Activated CD4-positive, alpha-beta T cell treated with anti-CD3 and anti-CD28 coated beads for 36 hours (primary cell): ENCODE measurements at regions not wholly inside any gene's neighbourhood (a gene's known extent, or its start where the extent isn't known, plus 50 kb on each side); places are given as distances from the start of the nearest gene placed in this dataset.

ENCODE experiments used
- ATAC-seq: fragments of 200-7000 bp; cut with Tn5 transposase; one replicate; pipeline ENCODE4 v1.10.0; 2021; ENCODE audit warnings: mild to moderate bottlenecking, moderate library complexity
- CTCF ChIA-PET: fragments of 350-600 bp; sonication (Branson Sonifier 250); formaldehyde crosslinking; loops from one replicate; lab custom pipeline; 2021; ENCODE audit warnings: antibody characterized with exemption; lab: Charles Lee
- POLR2A ChIA-PET: fragments of 350-600 bp; sonication (Branson Sonifier 250); formaldehyde crosslinking; loops from one replicate; lab custom pipeline; 2021; ENCODE audit warnings: antibody characterized with exemption, inconsistent platforms; lab: Charles Lee
- DNase-seq: peaks from one replicate; pipeline ENCODE4 v3.0.0-alpha.2; 2020
- H3K27ac Mint-ChIP-seq: one replicate; pipeline ENCODE4 v1.8.0; 2021; ENCODE audit warnings: mixed read lengths
- H3K27me3 Mint-ChIP-seq: one replicate; pipeline ENCODE4 v1.8.0; 2021; ENCODE audit warnings: mixed read lengths
- H3K36me3 Mint-ChIP-seq: one replicate; pipeline ENCODE4 v1.8.0; 2021; ENCODE audit warnings: low read depth, mixed read lengths
- H3K4me1 Mint-ChIP-seq: one replicate; pipeline ENCODE4 v1.8.0; 2021; ENCODE audit warnings: mixed read lengths
- H3K4me3 Mint-ChIP-seq: one replicate; pipeline ENCODE4 v1.8.0; 2021; ENCODE audit warnings: mild to moderate bottlenecking, moderate library complexity, mixed read lengths
- H3K9me3 Mint-ChIP-seq: one replicate; pipeline ENCODE4 v1.8.0; 2021; ENCODE audit warnings: low read depth, mixed read lengths
- intact Hi-C, 2 experiments: fragments of 100-400 bp; cut with DNase I in 1 of 2; cut with micrococcal nuclease in 1 of 2; formaldehyde crosslinking; loops; one replicate each; pipeline versions ENCODE4 v1.14.2 to v1.15.1; 2022 to 2024; cut with DNase I, micrococcal nuclease

DNA sequence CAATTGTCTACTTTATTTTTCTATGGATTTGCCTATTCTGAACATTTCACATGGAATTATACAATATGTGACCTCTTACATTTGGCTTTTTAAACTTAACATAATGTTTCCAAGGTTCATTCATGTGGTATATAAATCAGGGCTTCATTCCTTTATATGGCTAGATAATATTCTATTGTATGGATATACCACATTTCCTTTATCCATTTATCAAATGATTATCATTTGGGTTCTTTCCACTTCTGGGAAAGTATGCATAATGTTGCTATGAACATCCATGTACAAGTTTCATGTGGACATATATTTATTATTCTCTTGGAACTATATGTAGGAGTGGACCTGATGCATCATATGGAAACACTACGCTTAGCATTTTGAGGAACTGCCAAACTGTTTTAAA lies 99.7 kb upstream of the NCKAP5 start:
- Mint-ChIP-seq H3K36me3 (no peaks in the 10 kb centered on the region), H3K27ac (no peak overlapping the region), H3K4me3 (no peak overlapping the region), H3K27me3 (no peaks in the 10 kb centered on the region), H3K4me1 (no peaks in the 10 kb centered on the region), H3K9me3 (peaks cover 11% of the 10 kb centered on the region)
- CTCF ChIA-PET: no interaction called here
- ATAC-seq (no peak), DNase-seq (no peak)
- intact Hi-C loops: no loop called here
- POLR2A ChIA-PET: no interaction called here

DNA sequence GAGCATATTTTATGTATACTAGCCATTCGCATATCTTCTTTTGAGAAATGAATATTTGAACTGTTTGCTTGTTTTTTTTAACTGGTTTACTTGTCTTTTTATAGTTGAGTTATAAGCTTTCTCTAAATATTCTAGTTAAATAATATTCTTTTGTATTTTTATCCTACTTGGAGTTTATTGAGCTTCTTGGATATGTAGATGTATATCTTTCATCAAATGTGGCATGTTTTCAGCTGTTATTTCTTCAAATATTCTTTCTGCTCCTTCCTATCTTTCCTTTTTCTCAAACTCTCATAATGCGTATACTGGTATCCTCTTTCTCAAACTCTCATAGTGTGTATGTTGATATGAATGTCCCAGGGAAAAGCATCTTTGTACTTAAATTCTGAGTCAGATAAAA lies 100.3 kb upstream of the NCKAP5 start:
- Mint-ChIP-seq H3K36me3 (no peaks in the 10 kb centered on the region), H3K27me3 (no peaks in the 10 kb centered on the region), H3K4me1 (no peaks in the 10 kb centered on the region), H3K27ac (no peak overlapping the region), H3K4me3 (no peak overlapping the region), H3K9me3 (peaks cover 11% of the 10 kb centered on the region)
- ATAC-seq (no peak), DNase-seq (no peak)
- intact Hi-C loops: no loop called here
- ChIA-PET CTCF (interaction anchor here (0.6 kb wide), 1 partner anchor 219 kb away, joined by 3 read pairs; no protein-coding TSS in a partner anchor), POLR2A (no interaction called here)

DNA sequence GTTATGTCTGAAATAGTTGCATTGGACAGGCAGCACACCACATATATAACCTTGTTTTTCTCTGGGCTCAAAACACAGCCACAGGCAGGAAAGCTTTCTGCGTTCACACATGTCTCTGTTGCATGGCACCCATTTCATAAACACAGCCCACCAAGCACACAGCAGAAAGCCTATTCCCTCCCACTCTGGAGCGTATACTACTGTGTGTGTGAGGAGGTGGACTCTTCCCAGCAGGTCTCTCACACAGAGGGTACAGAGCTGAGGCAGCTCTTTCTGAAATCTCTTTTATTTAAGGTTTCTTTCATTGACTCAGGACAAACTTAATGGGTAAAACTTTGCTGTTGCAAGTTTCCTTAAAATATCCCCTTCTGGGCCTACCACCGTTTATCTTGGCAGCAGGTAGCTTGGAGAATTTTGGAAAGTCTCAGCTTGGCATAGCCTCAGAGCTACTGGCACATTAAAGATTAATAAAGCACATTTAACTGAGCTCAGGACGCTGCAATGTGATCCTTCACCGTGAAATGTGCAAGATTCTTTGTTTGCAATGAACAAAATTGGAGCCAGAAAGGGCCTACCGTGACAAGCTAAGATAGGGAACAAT lies 105.1 kb upstream of the NCKAP5 start:
- Mint-ChIP-seq H3K27me3 (peaks cover 5% of the 10 kb centered on the region), H3K4me1 (no peaks in the 10 kb centered on the region), H3K9me3 (peaks cover 7% of the 10 kb centered on the region), H3K27ac (no peak overlapping the region), H3K4me3 (no peak overlapping the region), H3K36me3 (no peaks in the 10 kb centered on the region)
- ATAC-seq (no peak), DNase-seq (no peak)
- CTCF ChIA-PET: no interaction called here
- POLR2A ChIA-PET: no interaction called here
- intact Hi-C loops: no loop called here

DNA sequence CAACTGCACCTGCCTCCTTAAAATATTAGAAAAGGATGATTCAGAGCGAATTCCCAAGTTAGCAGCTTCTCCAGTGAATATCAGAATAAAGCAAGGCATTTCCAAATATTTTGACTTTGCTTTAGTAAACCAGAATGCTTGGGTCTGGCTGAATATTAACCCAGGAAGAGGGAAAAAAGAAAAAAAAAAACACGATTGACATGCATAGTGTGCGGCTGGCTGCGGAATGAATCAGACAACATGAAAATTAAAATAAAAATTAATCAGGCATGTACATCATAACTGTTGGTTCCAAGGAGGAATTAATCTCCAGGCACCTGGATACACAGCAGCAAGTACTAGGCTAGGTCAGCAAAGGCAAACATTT lies 105.8 kb upstream of the NCKAP5 start:
- H3K27me3 Mint-ChIP-seq: peaks cover 5% of the 10 kb centered on the region
- intact Hi-C loops: no loop called here
- ATAC-seq: no peak
- H3K4me3 Mint-ChIP-seq: no peak overlapping the region
- no peaks in the 10 kb centered on the region for H3K4me1 Mint-ChIP-seq
- ChIA-PET POLR2A (no interaction called here), CTCF (no interaction called here)
- no peak for DNase-seq
- no peaks in the 10 kb centered on the region for H3K36me3 Mint-ChIP-seq
- H3K9me3 Mint-ChIP-seq: peaks cover 4% of the 10 kb centered on the region
- no peak overlapping the region for H3K27ac Mint-ChIP-seq

DNA sequence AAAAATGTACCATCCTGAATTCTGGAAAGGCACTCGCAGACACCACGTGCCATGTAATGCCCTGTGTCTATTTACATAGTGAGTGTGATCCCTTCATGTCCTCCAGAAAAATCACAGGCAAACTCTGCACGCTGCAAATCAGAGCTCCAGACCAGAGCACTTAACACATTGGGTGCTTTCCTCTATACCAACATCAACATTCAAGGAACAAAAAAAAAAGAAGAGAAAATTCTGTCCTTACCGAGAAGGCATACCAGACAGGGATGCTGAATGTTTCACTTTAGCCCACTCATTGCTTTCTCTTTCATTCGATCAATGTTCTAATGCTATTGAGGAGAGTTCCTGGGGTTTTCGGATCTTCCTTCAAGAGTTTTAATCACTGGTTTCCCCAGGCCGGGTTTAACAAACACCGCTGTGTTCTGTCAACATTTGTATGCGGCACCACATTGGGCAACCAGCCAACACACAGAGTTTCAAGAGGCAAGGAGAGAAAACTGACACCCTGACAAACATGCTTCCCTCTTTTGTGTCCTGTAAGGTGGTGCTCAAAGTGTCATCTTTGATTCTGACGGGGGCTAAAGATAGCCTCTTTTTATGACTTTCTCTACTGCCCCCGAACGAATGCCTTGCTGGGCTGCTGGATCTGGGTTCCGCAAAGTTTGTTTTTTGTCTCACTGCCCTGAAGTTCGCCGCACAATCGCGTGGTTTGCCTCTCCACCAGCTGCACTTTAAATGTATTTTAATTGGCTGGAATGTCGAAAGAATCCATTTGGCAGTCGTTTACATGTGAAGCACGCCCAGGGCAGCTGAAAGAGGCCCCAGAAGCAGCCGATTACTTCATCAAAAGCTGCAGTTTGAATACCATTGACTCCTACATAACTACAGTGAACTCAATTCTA lies 106.4 kb upstream of the NCKAP5 start:
- ATAC-seq (no peak), DNase-seq (no peak)
- Mint-ChIP-seq H3K4me1 (no peaks in the 10 kb centered on the region), H3K9me3 (peaks cover under 1% of the 10 kb centered on the region), H3K36me3 (no peaks in the 10 kb centered on the region), H3K27me3 (peaks cover 5% of the 10 kb centered on the region), H3K4me3 (no peak overlapping the region), H3K27ac (no peak overlapping the region)
- ChIA-PET CTCF (no interaction called here), POLR2A (no interaction called here)
- intact Hi-C loops: no loop called here

DNA sequence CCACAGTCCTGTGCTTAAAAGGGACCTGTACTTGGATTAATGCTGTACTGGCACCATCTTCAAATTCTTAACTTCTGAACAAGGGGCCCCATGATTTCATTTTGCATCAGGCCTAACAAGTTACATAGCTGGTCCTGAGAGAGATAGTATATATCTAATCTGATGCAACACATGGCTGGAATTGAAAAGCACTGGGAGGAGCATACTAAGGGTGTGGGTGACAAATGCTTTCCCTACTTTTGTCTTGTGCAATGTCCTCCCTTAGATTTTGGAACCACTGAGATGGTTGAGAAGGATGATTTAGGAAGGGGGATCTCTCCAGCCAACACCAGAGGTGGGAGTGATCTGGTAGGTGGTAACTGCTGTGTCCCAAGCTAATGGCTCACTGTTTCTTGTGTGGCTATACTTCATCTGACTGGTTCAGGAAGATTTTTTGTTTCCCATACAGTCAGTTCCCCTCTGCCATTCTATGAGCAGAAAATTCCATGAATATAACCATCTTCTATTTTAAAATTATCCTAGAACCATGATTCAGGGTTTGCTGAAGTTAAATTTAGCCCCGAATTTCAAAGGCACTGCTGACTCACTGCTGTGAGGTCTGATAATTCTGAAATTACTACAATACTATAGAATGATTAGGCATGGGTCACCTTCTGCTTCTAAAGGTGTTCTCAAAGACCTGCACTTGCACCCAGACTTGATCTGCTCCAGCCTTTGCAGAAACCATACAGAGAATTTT lies 108.3 kb upstream of the NCKAP5 start:
- ChIA-PET POLR2A (no interaction called here), CTCF (no interaction called here)
- no peaks in the 10 kb centered on the region for H3K36me3 Mint-ChIP-seq
- DNase-seq (no peak), ATAC-seq (no peak)
- H3K27ac Mint-ChIP-seq: no peak overlapping the region
- H3K4me1 Mint-ChIP-seq: no peaks in the 10 kb centered on the region
- H3K27me3 Mint-ChIP-seq: peaks cover 5% of the 10 kb centered on the region
- no peak overlapping the region for H3K4me3 Mint-ChIP-seq
- intact Hi-C loops: no loop called here
- no peaks in the 10 kb centered on the region for H3K9me3 Mint-ChIP-seq

DNA sequence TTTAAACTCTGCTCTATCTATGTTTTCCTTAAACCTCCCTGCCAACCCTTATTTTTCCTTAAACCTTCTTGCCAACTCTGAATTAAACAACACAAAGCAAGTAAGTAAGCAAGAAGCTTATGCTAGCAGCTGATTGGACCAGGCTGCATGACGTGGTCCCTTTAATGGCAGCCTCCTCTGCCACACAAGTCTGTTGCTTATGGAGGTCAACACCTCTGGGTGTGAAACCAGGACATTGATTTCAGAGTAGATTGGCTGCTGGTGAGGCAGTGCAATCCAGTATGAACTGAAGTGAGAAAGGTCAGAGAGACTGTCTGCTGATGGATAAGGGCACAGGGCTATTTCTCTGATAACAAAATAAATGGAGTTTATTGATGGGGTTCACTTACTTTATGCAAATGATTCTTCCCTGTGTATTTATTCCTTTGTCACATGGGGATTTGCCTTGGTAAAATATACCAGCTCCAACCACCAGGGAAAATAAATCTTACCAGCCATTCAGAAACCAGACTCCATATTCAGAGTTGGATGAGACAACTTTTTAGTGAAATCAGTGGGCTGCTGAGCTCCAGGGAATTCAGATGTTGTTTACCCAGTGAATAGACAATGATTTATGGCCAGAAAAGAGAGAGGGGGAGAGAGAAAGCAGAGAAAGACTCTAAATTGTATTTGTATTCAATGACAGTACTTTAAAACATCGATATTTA lies 112.2 kb upstream of the NCKAP5 start:
- Mint-ChIP-seq H3K9me3 (no peaks in the 10 kb centered on the region), H3K36me3 (no peaks in the 10 kb centered on the region), H3K4me3 (no peak overlapping the region), H3K4me1 (no peaks in the 10 kb centered on the region), H3K27me3 (peaks cover 4% of the 10 kb centered on the region), H3K27ac (no peak overlapping the region)
- CTCF ChIA-PET: no interaction called here
- DNase-seq (no peak), ATAC-seq (no peak)
- intact Hi-C loops: no loop called here
- POLR2A ChIA-PET: no interaction called here

DNA sequence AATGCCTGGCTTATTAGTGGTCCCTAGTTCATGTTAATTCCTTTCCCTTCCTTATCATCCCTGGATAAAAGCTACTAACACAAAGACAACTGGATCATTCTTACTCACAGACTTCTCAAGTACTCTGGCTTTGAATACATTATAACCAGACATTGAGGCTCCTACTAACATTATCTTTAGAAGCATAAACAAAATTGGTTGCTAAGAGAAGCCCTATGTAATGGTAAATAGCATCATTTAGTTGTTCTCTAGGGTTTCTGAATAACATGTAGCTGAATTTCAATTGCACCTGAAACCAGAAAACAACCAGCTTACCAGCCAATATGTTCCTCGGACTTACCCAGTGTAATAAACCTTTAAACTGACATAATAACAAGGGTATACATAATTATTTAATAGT lies 114.1 kb upstream of the NCKAP5 start:
- intact Hi-C loops: no loop called here
- ChIA-PET POLR2A (no interaction called here), CTCF (no interaction called here)
- no peaks in the 10 kb centered on the region for H3K9me3 Mint-ChIP-seq
- ATAC-seq (no peak), DNase-seq (no peak)
- H3K36me3 Mint-ChIP-seq: no peaks in the 10 kb centered on the region
- H3K27ac Mint-ChIP-seq: no peak overlapping the region
- no peak overlapping the region for H3K4me3 Mint-ChIP-seq
- peaks cover 4% of the 10 kb centered on the region for H3K27me3 Mint-ChIP-seq
- H3K4me1 Mint-ChIP-seq: no peaks in the 10 kb centered on the region

DNA sequence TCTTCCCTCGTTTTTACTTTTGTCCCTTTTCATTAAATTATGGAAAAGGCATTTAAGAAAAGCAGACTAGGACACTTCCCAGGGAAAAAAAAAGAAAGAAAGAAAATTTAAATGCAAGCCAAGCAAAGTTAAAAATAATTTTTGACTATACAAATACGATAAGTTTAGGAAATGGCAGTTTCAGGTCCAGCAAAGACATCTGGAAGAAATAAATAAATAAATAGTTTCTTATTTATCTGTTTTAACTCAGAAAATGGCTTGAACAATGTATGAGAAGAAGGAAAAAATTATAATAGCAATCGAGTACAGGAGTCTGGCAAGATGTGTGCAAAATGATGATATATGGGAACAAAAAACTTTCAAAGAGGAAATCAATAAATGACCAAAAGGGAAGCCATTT lies 114.6 kb upstream of the NCKAP5 start:
- ChIA-PET POLR2A (no interaction called here), CTCF (no interaction called here)
- H3K4me1 Mint-ChIP-seq: no peaks in the 10 kb centered on the region
- H3K9me3 Mint-ChIP-seq: no peaks in the 10 kb centered on the region
- ATAC-seq (no peak), DNase-seq (no peak)
- intact Hi-C loops: no loop called here
- no peaks in the 10 kb centered on the region for H3K36me3 Mint-ChIP-seq
- H3K27me3 Mint-ChIP-seq: peaks cover 4% of the 10 kb centered on the region
- H3K27ac Mint-ChIP-seq: no peak overlapping the region
- H3K4me3 Mint-ChIP-seq: no peak overlapping the region

DNA sequence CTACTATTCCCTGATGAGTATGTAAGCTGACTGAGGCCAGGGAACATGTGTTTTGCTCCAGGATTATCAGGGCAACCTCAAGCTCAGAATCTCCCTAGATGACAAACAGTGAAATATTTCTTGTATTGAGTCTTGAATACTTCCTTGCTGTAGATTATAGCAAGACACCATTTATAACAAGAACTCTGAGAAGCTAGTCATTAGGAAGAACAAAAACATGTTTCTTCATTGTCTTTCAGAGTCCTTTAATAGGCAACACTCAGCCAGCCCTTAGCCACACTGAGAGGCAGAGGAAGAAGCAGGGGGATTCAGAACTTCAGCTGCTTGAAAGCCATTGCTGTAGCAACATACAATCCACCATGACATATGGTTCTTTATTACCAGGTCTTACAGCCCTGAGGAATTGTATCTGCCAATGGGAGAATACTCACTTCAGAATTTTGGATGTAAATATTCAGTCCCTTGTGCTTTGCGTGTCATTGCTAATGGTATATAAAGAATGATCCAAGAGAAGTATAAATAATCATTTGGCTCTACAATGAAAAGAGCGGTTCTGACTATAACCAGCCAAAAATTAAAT lies 117.5 kb upstream of the NCKAP5 start:
- intact Hi-C loops: no loop called here
- no peaks in the 10 kb centered on the region for H3K36me3 Mint-ChIP-seq
- CTCF ChIA-PET: no interaction called here
- no peaks in the 10 kb centered on the region for H3K9me3 Mint-ChIP-seq
- POLR2A ChIA-PET: no interaction called here
- no peaks in the 10 kb centered on the region for H3K4me1 Mint-ChIP-seq
- H3K4me3 Mint-ChIP-seq: no peak overlapping the region
- peaks cover 4% of the 10 kb centered on the region for H3K27me3 Mint-ChIP-seq
- DNase-seq (no peak), ATAC-seq (no peak)
- no peak overlapping the region for H3K27ac Mint-ChIP-seq

DNA sequence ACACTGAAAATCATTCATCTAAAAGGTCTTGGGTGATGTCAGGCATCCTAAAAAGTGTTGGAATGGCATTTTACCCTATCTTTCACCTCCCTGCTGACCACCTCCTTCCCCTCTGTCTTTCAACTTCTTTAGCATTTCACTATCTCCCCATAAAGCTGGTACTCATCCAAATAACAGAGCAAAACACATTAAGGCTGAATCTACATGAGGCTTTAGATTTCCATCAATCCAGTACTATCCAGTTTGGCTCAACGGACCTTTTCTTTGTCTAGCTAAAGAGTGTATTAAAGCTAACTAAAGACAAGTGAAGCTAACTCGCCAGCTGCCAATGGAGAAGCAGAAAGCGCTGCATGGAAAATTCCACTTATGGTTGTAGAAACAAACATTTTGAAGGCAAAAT lies 122.5 kb upstream of the NCKAP5 start:
- POLR2A ChIA-PET: no interaction called here
- Mint-ChIP-seq H3K36me3 (no peaks in the 10 kb centered on the region), H3K27me3 (peaks cover 4% of the 10 kb centered on the region), H3K4me1 (no peaks in the 10 kb centered on the region), H3K4me3 (no peak overlapping the region), H3K27ac (no peak overlapping the region), H3K9me3 (no peaks in the 10 kb centered on the region)
- intact Hi-C loops: no loop called here
- ATAC-seq (no peak), DNase-seq (no peak)
- CTCF ChIA-PET: no interaction called here
